ENCODE measurements at regions not wholly inside any gene's neighbourhood (a gene's known extent, or its start where the extent isn't known, plus 50 kb on each side); places are given as distances from the start of the nearest gene placed in this dataset.

- H3K9me3 ChIP-seq (replicated peaks) = 0 out of 2 replicates have a peak, but pooled peaks cover 2% of the 10 kb centered on the region
- H3K27me3 ChIP-seq (replicated peaks) = no peaks in the 10 kb centered on the region
- no peak overlapping the region for H3K4me3 ChIP-seq
- no peaks in the 10 kb centered on the region for H3K36me3 ChIP-seq
- no peak overlapping the region for H3K27ac ChIP-seq
- no peaks in the 10 kb centered on the region for H3K4me1 ChIP-seq (replicated peaks)
- DNase-seq (ENCODE audit: low read depth in 1 of 2, low spot score in 2 of 2) = no peak
Observed at GRCh38 chr10:70960316-70960715, 72.0 kb upstream of the PCBD1 start.

- Histone ChIP-seq H3K27ac (no peak overlapping the region), H3K9me3 (replicated peaks) (0 out of 2 replicates have a peak, but pooled peaks cover 2% of the 10 kb centered on the region), H3K4me1 (replicated peaks) (no peaks in the 10 kb centered on the region), H3K27me3 (replicated peaks) (no peaks in the 10 kb centered on the region), H3K36me3 (no peaks in the 10 kb centered on the region), H3K4me3 (no peak overlapping the region)
- no peak for DNase-seq (ENCODE audit: low read depth in 1 of 2, low spot score in 2 of 2)
Observed at GRCh38 chr10:70960783-70961570, 72.6 kb upstream of the PCBD1 start.

- Histone ChIP-seq H3K9me3 (replicated peaks) (0 out of 2 replicates have a peak, but pooled peaks cover 2% of the 10 kb centered on the region), H3K27me3 (replicated peaks) (no peaks in the 10 kb centered on the region), H3K4me1 (replicated peaks) (no peaks in the 10 kb centered on the region)
Observed at GRCh38 chr10:70962686-70963085, 74.3 kb upstream of the PCBD1 start.

GRCh38 chr10:70963271-70963670 lies 74.9 kb upstream of the PCBD1 start:
- Histone ChIP-seq H3K4me1 (replicated peaks) (no peaks in the 10 kb centered on the region), H3K9me3 (replicated peaks) (0 out of 2 replicates have a peak, but pooled peaks cover 2% of the 10 kb centered on the region), H3K27me3 (replicated peaks) (no peaks in the 10 kb centered on the region), H3K4me3 (no peak overlapping the region), H3K27ac (no peak overlapping the region), H3K36me3 (no peaks in the 10 kb centered on the region)
- no peak for DNase-seq (ENCODE audit: low read depth in 1 of 2, low spot score in 2 of 2)

More at GRCh38 chr10:70962686-70963085, 74.3 kb upstream of the PCBD1 start:
- Histone ChIP-seq H3K4me3 (no peak overlapping the region), H3K36me3 (no peaks in the 10 kb centered on the region), H3K27ac (no peak overlapping the region)
- DNase-seq (ENCODE audit: low read depth in 1 of 2, low spot score in 2 of 2) = no peak

GRCh38 chr10:70964245-70964644 lies 75.9 kb upstream of the PCBD1 start:
- Histone ChIP-seq H3K27me3 (replicated peaks) (no peaks in the 10 kb centered on the region), H3K9me3 (replicated peaks) (0 out of 2 replicates have a peak, but pooled peaks cover 2% of the 10 kb centered on the region), H3K36me3 (no peaks in the 10 kb centered on the region), H3K4me1 (replicated peaks) (no peaks in the 10 kb centered on the region), H3K27ac (no peak overlapping the region), H3K4me3 (no peak overlapping the region)
- DNase-seq (ENCODE audit: low read depth in 1 of 2, low spot score in 2 of 2) = no peak

- Histone ChIP-seq H3K27ac (no peak overlapping the region), H3K4me3 (no peak overlapping the region), H3K9me3 (replicated peaks) (0 out of 2 replicates have a peak, but pooled peaks cover 2% of the 10 kb centered on the region), H3K27me3 (replicated peaks) (no peaks in the 10 kb centered on the region), H3K36me3 (no peaks in the 10 kb centered on the region), H3K4me1 (replicated peaks) (no peaks in the 10 kb centered on the region)
- DNase-seq (ENCODE audit: low read depth in 1 of 2, low spot score in 2 of 2) = no peak
Observed at GRCh38 chr10:70964881-70965280, 76.5 kb upstream of the PCBD1 start.

- Histone ChIP-seq H3K4me1 (replicated peaks) (no peaks in the 10 kb centered on the region), H3K36me3 (no peaks in the 10 kb centered on the region), H3K27ac (no peak overlapping the region), H3K9me3 (replicated peaks) (0 out of 2 replicates have a peak, but pooled peaks cover 2% of the 10 kb centered on the region), H3K4me3 (no peak overlapping the region), H3K27me3 (replicated peaks) (no peaks in the 10 kb centered on the region)
- DNase-seq (ENCODE audit: low read depth in 1 of 2, low spot score in 2 of 2) = no peak
Observed at GRCh38 chr10:70965566-70965965, 77.2 kb upstream of the PCBD1 start.

GRCh38 chr10:70966646-70967553 lies 78.5 kb upstream of the PCBD1 start:
- no peaks in the 10 kb centered on the region for H3K9me3 ChIP-seq (replicated peaks)
- H3K36me3 ChIP-seq = no peaks in the 10 kb centered on the region
- H3K4me1 ChIP-seq (replicated peaks) = no peaks in the 10 kb centered on the region
- no peak overlapping the region for H3K4me3 ChIP-seq
- H3K27me3 ChIP-seq (replicated peaks) = no peaks in the 10 kb centered on the region
- H3K27ac ChIP-seq = no peak overlapping the region
- no peak for DNase-seq (ENCODE audit: low read depth in 1 of 2, low spot score in 2 of 2)

GRCh38 chr10:70967591-70968587 lies 79.5 kb upstream of the PCBD1 start:
- no peak for DNase-seq (ENCODE audit: low read depth in 1 of 2, low spot score in 2 of 2)
- Histone ChIP-seq H3K27ac (no peak overlapping the region), H3K9me3 (replicated peaks) (no peaks in the 10 kb centered on the region), H3K4me3 (no peak overlapping the region), H3K36me3 (no peaks in the 10 kb centered on the region), H3K27me3 (replicated peaks) (no peaks in the 10 kb centered on the region; the same call in 1 of the 2 replicates), H3K4me1 (replicated peaks) (no peaks in the 10 kb centered on the region)

- Histone ChIP-seq H3K4me1 (replicated peaks) (no peaks in the 10 kb centered on the region), H3K27me3 (replicated peaks) (no peaks in the 10 kb centered on the region; the same call in 1 of the 2 replicates), H3K9me3 (replicated peaks) (no peaks in the 10 kb centered on the region)
Observed at GRCh38 chr10:70969188-70969587, 80.8 kb upstream of the PCBD1 start.

GRCh38 chr10:70970830-70971229 lies 82.5 kb upstream of the PCBD1 start:
- Histone ChIP-seq H3K36me3 (no peaks in the 10 kb centered on the region), H3K27ac (no peak overlapping the region), H3K9me3 (replicated peaks) (no peaks in the 10 kb centered on the region), H3K4me1 (replicated peaks) (no peaks in the 10 kb centered on the region), H3K27me3 (replicated peaks) (no peaks in the 10 kb centered on the region; the same call in 1 of the 2 replicates), H3K4me3 (no peak overlapping the region)
- DNase-seq (ENCODE audit: low read depth in 1 of 2, low spot score in 2 of 2) = no peak

More at GRCh38 chr10:70969188-70969587, 80.8 kb upstream of the PCBD1 start:
- DNase-seq (ENCODE audit: low read depth in 1 of 2, low spot score in 2 of 2) = no peak
- Histone ChIP-seq H3K36me3 (no peaks in the 10 kb centered on the region), H3K4me3 (no peak overlapping the region), H3K27ac (no peak overlapping the region)

- no peak overlapping the region for H3K4me3 ChIP-seq
- H3K27me3 ChIP-seq (replicated peaks) = no peaks in the 10 kb centered on the region; the same call in 1 of the 2 replicates
- no peaks in the 10 kb centered on the region for H3K9me3 ChIP-seq (replicated peaks)
- H3K4me1 ChIP-seq (replicated peaks) = no peaks in the 10 kb centered on the region
- DNase-seq (ENCODE audit: low read depth in 1 of 2, low spot score in 2 of 2) = no peak
- no peaks in the 10 kb centered on the region for H3K36me3 ChIP-seq
- H3K27ac ChIP-seq = no peak overlapping the region
Observed at GRCh38 chr10:70973275-70973674, 84.9 kb upstream of the PCBD1 start.

GRCh38 chr10:70974351-70974901 lies 86.1 kb upstream of the PCBD1 start:
- Histone ChIP-seq H3K4me3 (no peak overlapping the region), H3K27ac (no peak overlapping the region), H3K9me3 (replicated peaks) (no peaks in the 10 kb centered on the region), H3K4me1 (replicated peaks) (no peaks in the 10 kb centered on the region), H3K27me3 (replicated peaks) (no peaks in the 10 kb centered on the region; the same call in 1 of the 2 replicates), H3K36me3 (no peaks in the 10 kb centered on the region)
- DNase-seq (ENCODE audit: low read depth in 1 of 2, low spot score in 2 of 2) = no peak

Measured in SJSA1 (cell line).